Activated naive CD4-positive, alpha-beta T cell treated with anti-CD3 and anti-CD28 coated beads for 36 hours (primary cell): ENCODE measurements at regions not wholly inside any gene's neighbourhood (a gene's known extent, or its start where the extent isn't known, plus 50 kb on each side); places are given as distances from the start of the nearest gene placed in this dataset.
"Not testable (repeated sequence)": the region's sequence is repeated elsewhere in the genome, so short reads cannot be mapped to it uniquely, and the experiment has no call there.

ENCODE experiments used
- CTCF ChIA-PET: fragments of 350-600 bp; sonication (Branson Sonifier 250); formaldehyde crosslinking; loops from one replicate; lab custom pipeline; 2021; ENCODE audit warnings: antibody characterized with exemption; lab: Charles Lee
- DNase-seq: peaks from one replicate; pipeline ENCODE4 v3.0.0-alpha.2; 2020
- H3K27ac Mint-ChIP-seq: one replicate; pipeline ENCODE4 v1.8.0; 2021; ENCODE audit warnings: mild to moderate bottlenecking, mixed read lengths
- H3K27me3 Mint-ChIP-seq: one replicate; pipeline ENCODE4 v1.8.0; 2021; ENCODE audit warnings: low read depth, mixed read lengths
- H3K36me3 Mint-ChIP-seq: one replicate; pipeline ENCODE4 v1.8.0; 2021; ENCODE audit warnings: low read depth, mixed read lengths
- H3K4me1 Mint-ChIP-seq: one replicate; pipeline ENCODE4 v1.8.0; 2021; ENCODE audit warnings: low read depth, mixed read lengths
- H3K4me3 Mint-ChIP-seq: one replicate; pipeline ENCODE4 v1.8.0; 2021; ENCODE audit warnings: mild to moderate bottlenecking, moderate library complexity, mixed read lengths
- H3K9me3 Mint-ChIP-seq: one replicate; pipeline ENCODE4 v1.8.0; 2021; ENCODE audit warnings: mixed read lengths
- intact Hi-C: fragments of 100-400 bp; cut with micrococcal nuclease; formaldehyde crosslinking; loops from one replicate; pipeline ENCODE4 v1.15.1; 2023

- no peak for DNase-seq
- intact Hi-C loops: no loop called here
- no peaks in the 10 kb centered on the region for H3K36me3 Mint-ChIP-seq
Observed at GRCh38 chr10:61042533-61042932, 98.5 kb upstream of the RHOBTB1 start.

GRCh38 chr10:61040399-61041016, 96.5 kb upstream of the RHOBTB1 start:
- no peaks in the 10 kb centered on the region for H3K9me3 Mint-ChIP-seq
- H3K27me3 Mint-ChIP-seq: no peaks in the 10 kb centered on the region
- intact Hi-C loops: no loop called here

More at GRCh38 chr10:61042533-61042932, 98.5 kb upstream of the RHOBTB1 start:
- CTCF ChIA-PET: no interaction called here
- Mint-ChIP-seq H3K27ac (no peak overlapping the region), H3K27me3 (no peaks in the 10 kb centered on the region), H3K9me3 (no peaks in the 10 kb centered on the region), H3K4me3 (no peak overlapping the region), H3K4me1 (no peaks in the 10 kb centered on the region)

DNA sequence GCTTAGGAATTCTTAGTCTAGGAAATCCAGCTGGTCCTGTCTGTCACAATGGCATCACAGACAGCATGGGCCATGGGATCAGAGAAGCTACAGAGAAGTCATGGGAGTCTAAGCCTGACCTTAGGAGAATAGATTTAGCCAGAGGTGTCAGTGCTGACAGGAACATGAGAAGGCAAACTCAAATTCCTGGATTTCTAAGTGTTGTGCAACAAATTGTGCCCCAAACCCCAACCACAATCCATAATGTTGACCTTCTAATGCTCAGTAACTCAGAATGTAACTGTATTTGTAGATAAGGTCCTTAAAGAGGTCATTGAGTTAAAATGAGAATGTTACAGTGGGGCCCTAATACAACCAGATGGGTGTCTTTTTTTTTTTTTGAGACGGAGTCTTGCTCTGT, 95.9 kb upstream of the RHOBTB1 start:
- H3K4me1 Mint-ChIP-seq: no peaks in the 10 kb centered on the region
- CTCF ChIA-PET: no interaction called here
- no peak overlapping the region for H3K27ac Mint-ChIP-seq
- H3K27me3 Mint-ChIP-seq: no peaks in the 10 kb centered on the region
- H3K36me3 Mint-ChIP-seq: no peaks in the 10 kb centered on the region
- no peaks in the 10 kb centered on the region for H3K9me3 Mint-ChIP-seq
- no peak overlapping the region for H3K4me3 Mint-ChIP-seq
- no peak for DNase-seq
- intact Hi-C loops: no loop called here

More at GRCh38 chr10:61040399-61041016, 96.5 kb upstream of the RHOBTB1 start:
- H3K27ac Mint-ChIP-seq: no peak overlapping the region
- no peaks in the 10 kb centered on the region for H3K4me1 Mint-ChIP-seq
- no peak overlapping the region for H3K4me3 Mint-ChIP-seq
- CTCF ChIA-PET: no interaction called here
- DNase-seq: no peak
- H3K36me3 Mint-ChIP-seq: no peaks in the 10 kb centered on the region

DNA sequence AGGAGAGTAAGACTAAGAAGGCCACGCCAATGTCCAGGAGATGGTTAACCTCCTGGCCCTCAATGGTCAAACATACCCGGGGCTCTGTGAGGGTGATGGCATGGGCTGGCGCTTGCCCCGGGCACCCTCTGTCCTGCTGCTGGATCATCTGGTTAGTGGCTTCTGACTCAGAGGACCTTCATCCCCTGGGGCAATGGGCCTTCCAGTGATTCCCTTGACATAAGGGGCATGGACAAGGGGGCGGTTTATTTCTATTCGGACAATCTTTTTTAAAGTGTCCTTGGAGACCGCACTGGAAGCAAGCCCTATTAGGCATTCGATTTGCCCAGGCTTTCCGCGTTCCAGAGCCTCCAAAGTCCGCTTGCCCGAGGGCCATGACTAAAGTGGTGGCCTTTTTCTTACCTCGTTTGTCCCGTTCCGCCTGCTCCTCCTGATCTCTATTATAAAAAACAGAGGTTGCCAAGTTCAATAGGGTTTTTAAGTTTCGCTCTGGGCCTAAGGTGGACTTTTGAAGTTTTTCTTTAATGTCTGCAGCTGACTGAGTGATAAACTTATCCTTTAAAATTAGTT, 93.4 kb upstream of the RHOBTB1 start:
- H3K9me3 Mint-ChIP-seq, H3K27me3 Mint-ChIP-seq, CTCF ChIA-PET, intact Hi-C loops, H3K36me3 Mint-ChIP-seq, DNase-seq, H3K4me3 Mint-ChIP-seq, H3K27ac Mint-ChIP-seq, H3K4me1 Mint-ChIP-seq: not testable (repeated sequence)

GRCh38 chr10:61036148-61036547, 92.2 kb upstream of the RHOBTB1 start:
- H3K36me3 Mint-ChIP-seq, H3K27ac Mint-ChIP-seq, H3K4me3 Mint-ChIP-seq, H3K4me1 Mint-ChIP-seq, intact Hi-C loops, CTCF ChIA-PET, DNase-seq, H3K27me3 Mint-ChIP-seq, H3K9me3 Mint-ChIP-seq: not testable (repeated sequence)

DNA sequence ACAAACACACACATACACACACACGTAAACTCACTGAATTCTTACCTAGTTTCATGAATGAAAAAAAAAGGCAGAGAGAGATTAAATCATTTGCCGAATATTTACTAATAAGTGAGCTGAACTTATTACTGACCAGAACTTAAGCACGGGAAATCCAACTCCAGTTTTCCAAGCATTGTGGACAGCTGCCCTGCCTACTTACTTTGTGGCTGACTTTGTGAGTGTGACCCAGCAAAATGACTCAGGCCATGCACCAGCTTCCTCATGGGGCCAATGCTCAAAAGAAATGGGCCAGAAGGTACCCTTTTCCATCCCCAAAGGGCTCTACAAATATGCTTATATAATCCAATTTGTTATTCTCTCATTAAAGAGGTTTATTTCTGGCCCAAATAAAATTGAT, 87.4 kb upstream of the RHOBTB1 start:
- CTCF ChIA-PET: interaction anchor here (0.6 kb wide), 1 partner anchor 109 kb away, joined by 4 read pairs; no protein-coding TSS in a partner anchor
- no peak for DNase-seq
- Mint-ChIP-seq H3K27ac (no peak overlapping the region), H3K9me3 (no peaks in the 10 kb centered on the region), H3K4me3 (no peak overlapping the region), H3K36me3 (no peaks in the 10 kb centered on the region), H3K27me3 (peaks cover 2% of the 10 kb centered on the region), H3K4me1 (no peaks in the 10 kb centered on the region)
- intact Hi-C loops: no loop called here

GRCh38 chr10:61029411-61029810, 85.4 kb upstream of the RHOBTB1 start:
- Mint-ChIP-seq H3K4me3 (no peak overlapping the region), H3K27me3 (peaks cover 4% of the 10 kb centered on the region), H3K27ac (no peak overlapping the region), H3K36me3 (no peaks in the 10 kb centered on the region), H3K4me1 (no peaks in the 10 kb centered on the region), H3K9me3 (no peaks in the 10 kb centered on the region)
- DNase-seq: no peak
- CTCF ChIA-PET: no interaction called here
- intact Hi-C loops: no loop called here

GRCh38 chr10:61028861-61029361, 84.9 kb upstream of the RHOBTB1 start:
- no peaks in the 10 kb centered on the region for H3K36me3 Mint-ChIP-seq
- no peaks in the 10 kb centered on the region for H3K9me3 Mint-ChIP-seq
- H3K27me3 Mint-ChIP-seq: peaks cover 4% of the 10 kb centered on the region
- DNase-seq: no peak
- H3K4me1 Mint-ChIP-seq: no peaks in the 10 kb centered on the region
- H3K4me3 Mint-ChIP-seq: no peak overlapping the region
- intact Hi-C loops: no loop called here
- CTCF ChIA-PET: no interaction called here
- H3K27ac Mint-ChIP-seq: no peak overlapping the region

GRCh38 chr10:61024856-61025201, 80.8 kb upstream of the RHOBTB1 start:
- Mint-ChIP-seq H3K9me3 (no peaks in the 10 kb centered on the region), H3K27me3 (peaks cover 4% of the 10 kb centered on the region), H3K4me3 (no peak overlapping the region), H3K36me3 (no peaks in the 10 kb centered on the region), H3K27ac (no peak overlapping the region), H3K4me1 (no peaks in the 10 kb centered on the region)
- CTCF ChIA-PET: interaction anchor here (0.6 to 1.0 kb wide), 2 partner anchors 29 to 69 kb away, joined by 3 to 4 read pairs; no protein-coding TSS in a partner anchor
- DNase-seq: no peak
- intact Hi-C loops: no loop called here

- H3K9me3 Mint-ChIP-seq: no peaks in the 10 kb centered on the region
- CTCF ChIA-PET: interaction anchor here (1.0 kb wide), 1 partner anchor 28 kb away, joined by 3 read pairs; no protein-coding TSS in a partner anchor
- H3K4me3 Mint-ChIP-seq: no peak overlapping the region
- H3K4me1 Mint-ChIP-seq: no peaks in the 10 kb centered on the region
- intact Hi-C loops: no loop called here
- H3K27me3 Mint-ChIP-seq: peaks cover 7% of the 10 kb centered on the region
- H3K36me3 Mint-ChIP-seq: no peaks in the 10 kb centered on the region
- no peak for DNase-seq
- H3K27ac Mint-ChIP-seq: no peak overlapping the region
Observed at GRCh38 chr10:61024151-61024855, 80.3 kb upstream of the RHOBTB1 start.

DNA sequence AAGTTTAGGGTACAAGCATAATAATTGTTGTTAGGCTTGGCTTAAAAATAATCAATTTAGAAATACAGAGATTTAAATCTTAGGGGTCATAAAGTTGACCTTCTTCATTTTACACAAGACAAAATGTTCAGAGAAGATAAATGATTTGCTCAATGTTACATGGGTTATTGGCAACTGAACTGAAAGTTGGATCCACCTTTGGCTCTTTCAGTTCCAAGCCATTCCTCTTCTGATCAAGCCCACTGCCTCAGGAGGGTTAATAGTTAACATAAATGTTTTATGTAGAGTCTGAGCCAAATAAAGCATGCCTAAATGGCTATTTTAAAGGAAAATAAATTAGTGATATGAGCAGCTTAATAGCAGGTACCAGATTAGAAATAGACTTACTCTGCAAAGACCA, 79.1 kb upstream of the RHOBTB1 start:
- intact Hi-C loops: no loop called here
- Mint-ChIP-seq H3K4me1 (no peaks in the 10 kb centered on the region), H3K36me3 (no peaks in the 10 kb centered on the region), H3K27me3 (peaks cover 7% of the 10 kb centered on the region), H3K4me3 (no peak overlapping the region), H3K27ac (no peak overlapping the region), H3K9me3 (peaks cover 1% of the 10 kb centered on the region)
- DNase-seq: no peak
- CTCF ChIA-PET: no interaction called here

DNA sequence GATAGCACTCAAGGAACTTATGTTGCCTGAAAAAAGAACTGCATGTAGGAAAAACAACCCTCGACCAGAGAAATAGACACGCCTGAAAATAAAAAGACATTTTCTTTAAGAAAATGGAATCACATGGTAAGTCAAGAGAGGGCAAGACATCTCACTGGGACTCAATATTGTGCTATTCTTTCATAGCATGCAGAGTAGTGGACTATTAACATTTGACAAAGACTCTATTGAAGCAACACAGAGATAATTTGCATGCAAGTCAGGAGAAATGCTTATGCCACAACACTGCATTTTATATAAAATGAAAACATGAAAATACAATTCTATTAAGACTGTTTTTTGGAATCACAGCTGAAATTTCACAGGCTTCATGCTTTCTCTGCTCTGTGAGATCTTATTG, 77.9 kb upstream of the RHOBTB1 start:
- Mint-ChIP-seq H3K4me3 (no peak overlapping the region), H3K9me3 (peaks cover 1% of the 10 kb centered on the region)
- CTCF ChIA-PET: no interaction called here

More for the DNA sequence above, 77.9 kb upstream of the RHOBTB1 start:
- H3K27me3 Mint-ChIP-seq: peaks cover 7% of the 10 kb centered on the region
- no peak for DNase-seq
- no peak overlapping the region for H3K27ac Mint-ChIP-seq
- no peaks in the 10 kb centered on the region for H3K36me3 Mint-ChIP-seq
- H3K4me1 Mint-ChIP-seq: no peaks in the 10 kb centered on the region
- intact Hi-C loops: no loop called here
